ENCODE measurements at regions not wholly inside any gene's neighbourhood (a gene's known extent, or its start where the extent isn't known, plus 50 kb on each side); places are given as distances from the start of the nearest gene placed in this dataset.

DNA sequence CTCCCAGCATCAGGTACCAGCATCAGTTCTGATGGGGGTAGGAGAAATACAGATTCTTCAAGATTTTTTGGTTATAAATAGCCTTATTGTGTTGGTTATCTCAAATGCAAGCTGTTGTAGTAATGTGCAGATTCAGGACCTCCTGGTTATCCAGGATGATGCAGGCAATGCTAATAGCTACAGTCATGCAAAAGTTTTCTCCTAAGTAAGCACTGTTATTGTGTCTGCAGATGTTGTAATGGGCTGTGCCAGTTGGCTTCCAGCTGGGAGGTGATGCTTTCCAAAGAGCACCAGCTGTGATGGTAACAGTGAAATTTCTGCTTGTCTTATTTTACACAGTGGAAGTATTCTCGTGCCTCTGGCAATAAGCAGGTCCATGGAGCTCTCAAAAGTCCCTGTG is 719.2 kb upstream of the CTNND2 start:
- no peaks in the 10 kb centered on the region for H3K9me3 ChIP-seq (ENCODE audit: control insufficient read depth, insufficient read depth, low read depth, low read length)
- H3K4me1 ChIP-seq (ENCODE audit: control insufficient read depth, extremely low read depth, insufficient read depth, low read length), result no peaks in the 10 kb centered on the region
- no peaks in the 10 kb centered on the region for H3K79me2 ChIP-seq (ENCODE audit: control insufficient read depth, insufficient read depth, low read length)
- no peaks in the 10 kb centered on the region for H3K36me3 ChIP-seq (ENCODE audit: control insufficient read depth, insufficient read depth, low read length)
- TF ChIP-seq EZH2 (IDR thresholded peaks at IDR 0.05; ENCODE audit: low read length, missing control alignments), result no peak
- TF ChIP-seq, protein P1, sequence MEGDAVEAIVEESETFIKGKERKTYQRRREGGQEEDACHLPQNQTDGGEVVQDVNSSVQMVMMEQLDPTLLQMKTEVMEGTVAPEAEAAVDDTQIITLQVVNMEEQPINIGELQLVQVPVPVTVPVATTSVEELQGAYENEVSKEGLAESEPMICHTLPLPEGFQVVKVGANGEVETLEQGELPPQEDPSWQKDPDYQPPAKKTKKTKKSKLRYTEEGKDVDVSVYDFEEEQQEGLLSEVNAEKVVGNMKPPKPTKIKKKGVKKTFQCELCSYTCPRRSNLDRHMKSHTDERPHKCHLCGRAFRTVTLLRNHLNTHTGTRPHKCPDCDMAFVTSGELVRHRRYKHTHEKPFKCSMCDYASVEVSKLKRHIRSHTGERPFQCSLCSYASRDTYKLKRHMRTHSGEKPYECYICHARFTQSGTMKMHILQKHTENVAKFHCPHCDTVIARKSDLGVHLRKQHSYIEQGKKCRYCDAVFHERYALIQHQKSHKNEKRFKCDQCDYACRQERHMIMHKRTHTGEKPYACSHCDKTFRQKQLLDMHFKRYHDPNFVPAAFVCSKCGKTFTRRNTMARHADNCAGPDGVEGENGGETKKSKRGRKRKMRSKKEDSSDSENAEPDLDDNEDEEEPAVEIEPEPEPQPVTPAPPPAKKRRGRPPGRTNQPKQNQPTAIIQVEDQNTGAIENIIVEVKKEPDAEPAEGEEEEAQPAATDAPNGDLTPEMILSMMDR (conservative IDR thresholded peaks at IDR 0.05 in 1 of 2, IDR thresholded peaks at IDR 0.05 in 1 of 2; ENCODE audit: low read depth in 1 of 2, low read length in 2 of 2), result no peak
- no peaks in the 10 kb centered on the region for H3K27me3 ChIP-seq (ENCODE audit: control insufficient read depth, insufficient read depth, low read length)
- H3K9ac ChIP-seq (ENCODE audit: insufficient read depth, low read length), result no peak overlapping the region
- no peak overlapping the region for H3K4me2 ChIP-seq (ENCODE audit: extremely low read depth, insufficient read depth, low read length)
- peak in 1 of 2 donors; percentile 1 for DNase-seq (ENCODE audit: low read depth in 2 of 2)
- H3K27ac ChIP-seq (ENCODE audit: insufficient read depth, low read length), result no peak overlapping the region
- no peak overlapping the region for H3K4me3 ChIP-seq (replicated peaks in 1 of 4; ENCODE audit: control extremely low read depth in 1 of 4, insufficient read depth in 1 of 4, low read depth in 3 of 4, low read length in 4 of 4)
- no peak overlapping the region for H2AFZ ChIP-seq (ENCODE audit: low read length)
- no peaks in the 10 kb centered on the region for H4K20me1 ChIP-seq (ENCODE audit: control insufficient read depth, extremely low read depth, insufficient read depth, low read length)

DNA sequence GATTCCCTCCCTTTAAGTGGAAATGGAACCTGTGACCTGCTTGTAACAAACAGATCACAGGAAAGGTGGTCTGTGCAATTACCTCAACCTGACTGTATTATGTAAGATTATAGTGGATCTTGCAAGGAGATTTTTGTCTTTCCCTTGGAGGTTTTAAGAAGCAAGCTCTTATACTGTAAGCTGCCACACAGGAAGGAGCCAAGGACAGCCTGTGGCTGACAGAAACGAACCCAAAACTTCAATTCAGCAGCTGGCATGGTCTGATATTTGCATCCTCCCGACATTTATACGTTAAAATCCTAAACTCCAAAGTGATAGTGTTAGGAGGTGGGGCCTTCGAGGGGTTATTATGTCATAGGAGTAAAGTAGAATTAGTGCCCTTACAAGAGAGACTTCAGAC is 711.8 kb upstream of the CTNND2 start:
- Histone ChIP-seq H3K9me3 (ENCODE audit: control insufficient read depth, insufficient read depth, low read depth, low read length) (no peaks in the 10 kb centered on the region), H3K4me1 (ENCODE audit: control insufficient read depth, extremely low read depth, insufficient read depth, low read length) (no peaks in the 10 kb centered on the region), H3K4me3 (replicated peaks in 1 of 4; ENCODE audit: control extremely low read depth in 1 of 4, insufficient read depth in 1 of 4, low read depth in 3 of 4, low read length in 4 of 4) (no peak overlapping the region), H3K79me2 (ENCODE audit: control insufficient read depth, insufficient read depth, low read length) (no peaks in the 10 kb centered on the region), H3K9ac (ENCODE audit: insufficient read depth, low read length) (no peak overlapping the region), H2AFZ (ENCODE audit: low read length) (no peak overlapping the region), H3K4me2 (ENCODE audit: extremely low read depth, insufficient read depth, low read length) (no peak overlapping the region), H3K27ac (ENCODE audit: insufficient read depth, low read length) (no peak overlapping the region), H3K27me3 (ENCODE audit: control insufficient read depth, insufficient read depth, low read length) (no peaks in the 10 kb centered on the region), H4K20me1 (ENCODE audit: control insufficient read depth, extremely low read depth, insufficient read depth, low read length) (no peaks in the 10 kb centered on the region), H3K36me3 (ENCODE audit: control insufficient read depth, insufficient read depth, low read length) (no peaks in the 10 kb centered on the region)
- no peak for DNase-seq (ENCODE audit: low read depth in 2 of 2)
- TF ChIP-seq, protein P1 (conservative IDR thresholded peaks at IDR 0.05 in 1 of 2, IDR thresholded peaks at IDR 0.05 in 1 of 2; ENCODE audit: low read depth in 1 of 2, low read length in 2 of 2), result no peak
- no peak for TF ChIP-seq EZH2 (IDR thresholded peaks at IDR 0.05; ENCODE audit: low read length, missing control alignments)

DNA sequence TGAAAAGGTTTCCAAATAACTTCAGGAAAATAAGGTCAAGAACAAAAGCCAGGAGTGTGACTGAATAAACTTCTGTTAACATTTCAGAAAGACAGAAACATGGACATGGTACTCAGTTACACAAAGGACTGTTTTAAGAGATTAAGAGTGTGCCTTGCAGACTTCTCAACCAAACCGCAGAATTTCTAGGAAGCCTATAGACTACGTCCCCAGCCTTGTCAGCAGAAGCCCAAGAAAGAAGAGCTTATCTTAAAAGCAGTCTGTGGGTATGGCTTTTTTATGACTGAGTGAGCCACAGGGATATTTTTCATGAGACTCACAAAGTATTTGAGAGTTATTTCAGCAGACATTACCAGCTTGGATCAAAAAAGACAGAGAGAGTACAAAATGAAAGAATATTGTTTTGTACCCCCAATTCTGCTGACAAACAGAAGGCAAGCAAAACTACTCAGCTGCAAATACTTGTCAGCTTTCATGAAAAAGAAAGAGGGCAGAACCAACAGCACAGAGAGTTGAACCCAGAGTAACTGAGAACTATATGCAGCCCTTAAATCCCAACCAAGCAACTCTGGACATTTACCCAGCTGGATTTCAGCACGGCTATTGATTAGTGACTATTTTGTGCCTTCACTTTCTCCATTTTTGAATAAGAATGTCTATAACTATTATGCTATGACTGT is 711.0 kb upstream of the CTNND2 start:
- no peaks in the 10 kb centered on the region for H3K9me3 ChIP-seq (ENCODE audit: control insufficient read depth, insufficient read depth, low read depth, low read length)
- H3K36me3 ChIP-seq (ENCODE audit: control insufficient read depth, insufficient read depth, low read length), result no peaks in the 10 kb centered on the region
- no peak overlapping the region for H3K9ac ChIP-seq (ENCODE audit: insufficient read depth, low read length)
- H3K4me2 ChIP-seq (ENCODE audit: extremely low read depth, insufficient read depth, low read length), result no peak overlapping the region
- DNase-seq (ENCODE audit: low read depth in 2 of 2), result peak in 1 of 2 donors; percentile 52
- no peaks in the 10 kb centered on the region for H4K20me1 ChIP-seq (ENCODE audit: control insufficient read depth, extremely low read depth, insufficient read depth, low read length)
- no peaks in the 10 kb centered on the region for H3K4me1 ChIP-seq (ENCODE audit: control insufficient read depth, extremely low read depth, insufficient read depth, low read length)
- H3K27me3 ChIP-seq (ENCODE audit: control insufficient read depth, insufficient read depth, low read length), result no peaks in the 10 kb centered on the region
- no peaks in the 10 kb centered on the region for H3K79me2 ChIP-seq (ENCODE audit: control insufficient read depth, insufficient read depth, low read length)
- TF ChIP-seq, protein P1 (conservative IDR thresholded peaks at IDR 0.05 in 1 of 2, IDR thresholded peaks at IDR 0.05 in 1 of 2; ENCODE audit: low read depth in 1 of 2, low read length in 2 of 2), result no peak
- no peak for TF ChIP-seq EZH2 (IDR thresholded peaks at IDR 0.05; ENCODE audit: low read length, missing control alignments)
- H2AFZ ChIP-seq (ENCODE audit: low read length), result no peak overlapping the region
- no peak overlapping the region for H3K4me3 ChIP-seq (replicated peaks in 1 of 4; ENCODE audit: control extremely low read depth in 1 of 4, insufficient read depth in 1 of 4, low read depth in 3 of 4, low read length in 4 of 4)
- H3K27ac ChIP-seq (ENCODE audit: insufficient read depth, low read length), result no peak overlapping the region

Measured in fibroblast of lung (primary cell).